Cardiac fibroblast (primary cell): ENCODE measurements at regions not wholly inside any gene's neighbourhood (a gene's known extent, or its start where the extent isn't known, plus 50 kb on each side); places are given as distances from the start of the nearest gene placed in this dataset.

ENCODE experiments used
- DNase-seq, 2 donors: peaks; one replicate each; pipeline versions ENCODE4 v3.0.0 to v3.0.0-alpha.2; 2010; ENCODE audit warnings: low read depth in 2 of 2
- H3K4me3 ChIP-seq, 2 donors: replicated peaks in 1 of 2; 1 replicate in 1 of 2; 2 replicates in 1 of 2; pipeline ENCODE4 v1.5.1; 2011; ENCODE audit warnings: low read depth in 2 of 2, low read length in 2 of 2, mild to moderate bottlenecking in 2 of 2, moderate library complexity in 1 of 2
- TF ChIP-seq, protein P1 (sequence below): IDR thresholded peaks from one replicate; pipeline ENCODE4 v1.5.1; 2011; ENCODE audit warnings: low read depth, mild to moderate bottlenecking, low read length, inconsistent platforms

DNA sequence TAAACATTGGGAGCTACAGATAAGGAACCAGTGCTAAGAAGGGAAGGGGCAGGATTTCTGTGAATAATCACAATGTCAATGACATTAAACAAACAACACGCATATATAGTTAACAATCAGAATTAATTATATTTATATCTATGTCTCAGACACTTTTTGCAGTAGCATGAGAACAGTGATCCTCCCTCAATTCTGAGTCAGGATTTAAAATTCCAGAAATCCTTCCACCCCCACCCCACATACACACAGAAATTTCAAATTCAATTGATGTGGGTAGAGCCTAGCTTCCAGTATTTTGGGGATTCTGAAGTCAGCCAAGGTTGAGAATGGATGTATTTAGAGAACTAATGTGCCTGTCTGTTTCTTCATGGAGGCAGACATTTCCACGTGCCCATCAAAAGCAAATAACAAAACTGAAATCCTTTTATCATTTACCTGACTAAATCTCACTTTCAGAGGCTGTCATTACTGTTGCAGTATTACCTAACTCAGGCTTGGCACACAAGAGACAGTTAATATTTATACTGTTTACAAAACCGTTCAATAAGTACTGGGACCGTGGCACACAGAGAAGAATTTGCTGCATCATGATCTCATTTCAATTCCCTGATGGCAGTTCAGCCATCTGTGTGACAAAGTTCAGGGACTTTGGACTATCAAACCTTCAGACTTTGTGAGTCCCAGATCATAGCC is 116.6 kb upstream of the PALS2 start:
- no peak for DNase-seq
- TF ChIP-seq, protein P1, sequence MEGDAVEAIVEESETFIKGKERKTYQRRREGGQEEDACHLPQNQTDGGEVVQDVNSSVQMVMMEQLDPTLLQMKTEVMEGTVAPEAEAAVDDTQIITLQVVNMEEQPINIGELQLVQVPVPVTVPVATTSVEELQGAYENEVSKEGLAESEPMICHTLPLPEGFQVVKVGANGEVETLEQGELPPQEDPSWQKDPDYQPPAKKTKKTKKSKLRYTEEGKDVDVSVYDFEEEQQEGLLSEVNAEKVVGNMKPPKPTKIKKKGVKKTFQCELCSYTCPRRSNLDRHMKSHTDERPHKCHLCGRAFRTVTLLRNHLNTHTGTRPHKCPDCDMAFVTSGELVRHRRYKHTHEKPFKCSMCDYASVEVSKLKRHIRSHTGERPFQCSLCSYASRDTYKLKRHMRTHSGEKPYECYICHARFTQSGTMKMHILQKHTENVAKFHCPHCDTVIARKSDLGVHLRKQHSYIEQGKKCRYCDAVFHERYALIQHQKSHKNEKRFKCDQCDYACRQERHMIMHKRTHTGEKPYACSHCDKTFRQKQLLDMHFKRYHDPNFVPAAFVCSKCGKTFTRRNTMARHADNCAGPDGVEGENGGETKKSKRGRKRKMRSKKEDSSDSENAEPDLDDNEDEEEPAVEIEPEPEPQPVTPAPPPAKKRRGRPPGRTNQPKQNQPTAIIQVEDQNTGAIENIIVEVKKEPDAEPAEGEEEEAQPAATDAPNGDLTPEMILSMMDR, result no peak
- no peak overlapping the region for H3K4me3 ChIP-seq

DNA sequence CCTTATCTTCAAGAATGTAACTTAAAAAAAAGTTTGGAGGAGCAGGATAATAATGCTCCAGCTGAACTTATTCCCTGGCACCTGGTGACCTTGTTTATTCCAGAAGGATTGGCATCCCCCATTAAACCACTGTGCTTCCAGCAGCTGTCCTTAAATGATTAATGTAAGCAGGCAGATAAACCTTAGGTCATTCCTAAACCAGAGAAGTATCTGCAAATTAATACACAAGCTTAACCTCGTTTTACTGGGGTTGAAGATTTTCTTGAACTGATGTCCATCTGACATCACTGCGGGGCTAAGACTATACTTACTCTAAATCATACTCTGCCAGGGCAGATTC is 116.1 kb upstream of the PALS2 start:
- TF ChIP-seq, protein P1, result no peak
- no peak overlapping the region for H3K4me3 ChIP-seq
- DNase-seq, result no peak

DNA sequence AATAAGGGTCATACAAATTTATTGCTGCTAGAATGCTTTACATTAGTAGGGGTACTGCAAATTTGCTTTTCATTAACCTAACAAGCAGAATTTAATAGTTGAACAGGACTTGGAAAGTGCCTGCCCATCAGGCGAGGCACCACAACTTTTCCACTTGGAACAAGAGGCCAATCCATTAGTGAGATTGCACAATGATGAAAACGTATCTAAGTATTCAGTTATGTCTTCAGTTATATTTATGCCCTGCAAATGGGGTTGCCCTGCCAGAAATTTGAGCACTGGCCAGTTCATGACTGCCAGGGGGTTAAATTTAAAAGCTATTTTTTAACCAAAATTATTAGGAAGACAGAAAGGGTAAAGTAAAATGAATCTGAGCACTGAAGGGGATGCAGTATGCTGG is 111.1 kb upstream of the PALS2 start:
- no peak for DNase-seq
- H3K4me3 ChIP-seq, result no peak overlapping the region
- TF ChIP-seq, protein P1, result no peak

DNA sequence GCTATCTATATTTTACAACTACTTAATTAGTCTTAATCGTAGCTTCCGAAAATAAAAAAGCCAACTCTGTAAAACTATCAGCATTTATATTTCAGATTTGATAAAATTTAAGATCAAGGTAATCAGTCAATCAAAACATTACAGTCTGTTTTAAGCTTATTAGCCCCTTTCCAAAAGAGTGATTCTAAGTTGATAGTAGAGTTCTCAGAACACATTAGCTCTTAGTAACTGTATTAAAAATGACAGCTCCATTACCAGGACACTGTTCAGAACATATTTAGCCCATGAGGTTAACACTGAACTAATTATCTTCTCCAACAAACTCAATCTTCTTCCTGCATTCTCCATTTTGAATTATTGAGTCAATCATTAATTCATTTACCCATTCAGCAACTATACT is 110.3 kb upstream of the PALS2 start:
- no peak overlapping the region for H3K4me3 ChIP-seq
- TF ChIP-seq, protein P1, result no peak
- DNase-seq, result no peak

DNA sequence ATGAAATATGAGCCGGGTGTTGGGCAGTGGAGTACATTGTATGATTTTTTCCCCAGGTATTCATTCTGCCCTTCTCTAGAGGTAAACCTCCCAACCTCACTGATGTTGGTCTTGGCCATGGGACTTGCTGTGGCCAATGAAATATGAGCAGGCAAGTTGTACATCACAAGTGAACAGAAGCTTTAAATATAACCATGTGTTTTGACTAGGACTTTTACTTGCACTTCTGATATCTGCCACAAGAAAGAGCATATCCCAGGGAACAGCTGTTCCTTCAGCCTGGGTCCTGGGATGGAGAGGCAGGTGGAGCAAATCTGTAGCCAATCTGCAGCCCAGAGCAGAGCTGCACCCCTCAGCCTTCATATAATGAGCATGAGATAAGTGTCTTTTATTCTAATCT is 109.8 kb upstream of the PALS2 start:
- H3K4me3 ChIP-seq, result no peak overlapping the region
- TF ChIP-seq, protein P1, result no peak
- DNase-seq, result no peak

DNA sequence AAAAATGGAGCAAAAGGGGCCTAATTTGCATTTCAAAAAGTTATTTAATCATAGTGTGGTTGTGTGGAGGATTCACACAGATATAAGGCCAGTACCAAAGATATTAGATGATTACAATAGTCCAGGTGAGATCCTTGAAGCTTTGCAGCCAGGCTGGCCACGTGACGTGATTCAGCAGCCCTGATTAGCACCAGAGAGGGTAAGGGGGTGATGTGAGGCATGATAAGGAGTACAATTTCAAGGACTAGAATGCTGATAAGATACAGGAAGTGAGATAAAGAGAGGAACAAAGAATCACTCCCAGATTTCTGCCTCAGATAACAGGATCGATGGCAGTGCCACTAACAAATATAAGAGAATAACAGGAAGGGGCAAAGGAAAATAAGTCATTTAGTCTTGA is 108.4 kb upstream of the PALS2 start:
- TF ChIP-seq, protein P1, result no peak
- DNase-seq, result no peak
- no peak overlapping the region for H3K4me3 ChIP-seq

DNA sequence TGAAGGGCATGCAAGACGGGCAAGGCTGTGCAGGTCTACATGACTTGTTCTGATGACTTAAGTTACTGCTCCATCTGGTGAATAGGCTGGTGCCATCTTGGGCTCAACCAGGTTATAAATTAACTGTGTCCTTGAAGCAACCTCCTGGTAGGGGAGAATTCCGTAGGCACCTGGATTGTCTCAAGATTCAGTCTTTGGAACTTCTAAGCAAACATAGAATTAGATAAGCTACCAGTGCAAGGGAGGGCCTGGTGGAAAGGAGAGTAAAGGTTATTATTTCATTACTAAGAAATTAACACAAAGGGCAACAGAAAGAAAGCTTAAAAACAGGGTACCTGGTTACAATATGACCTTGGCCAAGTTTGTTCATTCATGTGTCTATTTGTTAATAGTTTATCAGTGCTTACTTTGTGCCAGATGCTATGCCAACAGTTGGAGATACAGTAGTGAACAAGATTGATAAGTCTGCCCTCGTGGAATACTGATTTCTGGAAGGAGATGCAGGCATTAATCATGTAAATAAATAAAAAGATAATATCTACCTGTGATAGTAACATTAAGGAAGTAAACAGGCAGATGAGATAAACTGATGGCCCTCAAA is 107.0 kb upstream of the PALS2 start:
- DNase-seq, result no peak
- H3K4me3 ChIP-seq, result no peak overlapping the region
- TF ChIP-seq, protein P1, result no peak
